K562 (cell line): ENCODE measurements at regions not wholly inside any gene's neighbourhood (a gene's known extent, or its start where the extent isn't known, plus 50 kb on each side); places are given as distances from the start of the nearest gene placed in this dataset.

Experiments
- ATAC-seq: fragments of 200-7000 bp; cut with Tn5 transposase; 3 replicates; pipeline ENCODE4 v1.9.1; 2020; ENCODE audit warnings: moderate library complexity
- BruUV-seq: library from RNA; stranded (reverse); fragments of 400-500 nt; replicated peaks from 2 replicates; lab custom pipeline; 2021; lab: Mats Ljungman, UMichigan
- CTCF ChIA-PET: fragments of 300-600 bp; formaldehyde crosslinking; extraction: SDS; loops from one replicate; lab custom pipeline; 2021; ENCODE audit warnings: low intra/inter-chr PET ratio; lab: Yijun Ruan, JAX
- POLR2A ChIA-PET: fragments of 300-600, 350-650 bp; sonication (Branson Sonifier 250); formaldehyde crosslinking; extraction: SDS; loops from one replicate; lab custom pipeline; 2021; ENCODE audit warnings: antibody characterized with exemption, inconsistent platforms; lab: Yijun Ruan, JAX
- DNase-seq, 4 experiments: peaks; one replicate each; pipeline versions ENCODE4 v3.0.0 to v3.0.0-alpha.2; 2011 to 2018; ENCODE audit warnings: low spot score in 3 of 4, mixed read lengths in 3 of 4; ENCODE audit errors: extremely low read depth in 1 of 4
- FAIRE-seq: peaks from 2 replicates; lab custom pipeline; 2011; peaks lifted over from hg19 to GRCh38; lab: Jason Lieb, UNC
- H2AFZ ChIP-seq: 2 replicates; pipeline ENCODE4 v1.6.0; 2011; ENCODE audit warnings: low read depth, low read length, control low read depth, inconsistent platforms
- H3K27ac ChIP-seq: fragments of 200-600 bp; 3 replicates; pipeline ENCODE4 v1.8.0; 2011; ENCODE audit warnings: low read depth, mild to moderate bottlenecking, control low read depth, inconsistent platforms, low read length, moderate library complexity, mixed read lengths; ENCODE audit errors: extremely low read depth
- H3K27me3 ChIP-seq, 2 experiments: fragments of 300-600 bp in 1 of 2; 2 replicates in 1 of 2; 3 replicates in 1 of 2; pipeline versions ENCODE4 v1.6.0 to v1.8.0; 2011; ENCODE audit warnings: inconsistent platforms in 2 of 2, low read length in 2 of 2, mild to moderate bottlenecking in 1 of 2, mixed read lengths in 1 of 2, moderate library complexity in 1 of 2; ENCODE audit not compliant: control insufficient read depth in 2 of 2, insufficient read depth in 2 of 2
- H3K36me3 ChIP-seq: fragments of 300-600 bp; 3 replicates; pipeline ENCODE4 v1.8.0; 2011; ENCODE audit warnings: mild to moderate bottlenecking, low read length, inconsistent platforms; ENCODE audit not compliant: control insufficient read depth, insufficient read depth
- H3K4me1 ChIP-seq, 2 experiments: fragments of 200-600 bp in 1 of 2; replicated peaks in 1 of 2; 2 replicates in 1 of 2; 3 replicates in 1 of 2; pipeline versions ENCODE4 v1.5.1 to v1.8.0; 2011; ENCODE audit warnings: inconsistent platforms in 2 of 2, low read length in 2 of 2, mild to moderate bottlenecking in 1 of 2, mixed read lengths in 1 of 2, moderate library complexity in 1 of 2; ENCODE audit not compliant: control insufficient read depth in 2 of 2, insufficient read depth in 2 of 2
- H3K4me2 ChIP-seq: 2 replicates; pipeline ENCODE4 v1.6.1; 2011; ENCODE audit warnings: low read length, control low read depth, inconsistent platforms, mixed read lengths; ENCODE audit not compliant: insufficient read depth
- H3K4me3 ChIP-seq: fragments of 200-600 bp; sonication (generic), shearing (Covaris generic); 2 replicates; pipeline ENCODE4 v1.5.1; 2016; ENCODE audit warnings: control low read depth, inconsistent platforms
- H3K79me2 ChIP-seq: fragments of 200-600 bp; 3 replicates; pipeline ENCODE4 v1.8.0; 2011; ENCODE audit warnings: low read length, inconsistent platforms; ENCODE audit not compliant: control insufficient read depth, insufficient read depth
- H3K9ac ChIP-seq, 2 experiments: 2 replicates each; pipeline versions ENCODE4 v1.6.0 to v1.6.1; 2011; ENCODE audit warnings: low read depth in 2 of 2, low read length in 2 of 2, control low read depth in 1 of 2, inconsistent platforms in 1 of 2, mild to moderate bottlenecking in 1 of 2, mixed read lengths in 1 of 2; ENCODE audit not compliant: insufficient read depth in 1 of 2
- H3K9me1 ChIP-seq: one replicate; pipeline ENCODE4 v1.6.0; 2011; ENCODE audit warnings: inconsistent platforms, mild to moderate bottlenecking, low read length, moderate library complexity; ENCODE audit not compliant: control insufficient read depth, insufficient read depth
- H3K9me3 ChIP-seq: replicated peaks from 2 replicates; pipeline ENCODE4 v1.5.1; 2011; ENCODE audit warnings: low read depth, low read length, inconsistent platforms; ENCODE audit not compliant: control insufficient read depth, insufficient read depth
- H4K20me1 ChIP-seq: replicated peaks from 2 replicates; pipeline ENCODE4 v1.6.1; 2011; ENCODE audit warnings: low read length, inconsistent platforms, mixed read lengths; ENCODE audit not compliant: control insufficient read depth, insufficient read depth
- HMGN3 ChIP-seq: IDR thresholded peaks from 2 replicates; pipeline ENCODE4 v1.6.1; 2011; ENCODE audit warnings: borderline replicate concordance, low read depth, mild to moderate bottlenecking, mixed read lengths, low read length; ENCODE audit not compliant: insufficient read length; ENCODE audit errors: extremely low read depth
- KLF10 ChIP-seq: fragments of 250-450 bp; sonication (Bioruptor Pico); IDR thresholded peaks from 2 replicates; pipeline ENCODE4 v1.6.1; 2021; ENCODE audit warnings: matching md5 sums
- SAFB ChIP-seq: fragments of 200-400 bp; formaldehyde crosslinking; IDR thresholded peaks from 2 replicates; pipeline ENCODE4 v1.6.1; 2017; ENCODE audit warnings: low read depth, low read length, borderline replicate concordance
- STAT5B ChIP-seq: fragments of 250-450 bp; sonication (Bioruptor Pico); IDR thresholded peaks from 2 replicates; pipeline ENCODE4 v1.8.0; 2021; ENCODE audit warnings: mild to moderate bottlenecking, inconsistent platforms
- ZNF165 ChIP-seq: fragments of 250-450 bp; sonication (Bioruptor Pico); IDR thresholded peaks from 2 replicates; pipeline ENCODE4 v1.4.0; 2020; ENCODE audit warnings: borderline replicate concordance
- WGBS: fragments of 100-300 bp; shearing (Covaris generic); methylation state at CpG from one replicate; pipeline ENCODE4 v1.1.6; 2016; ENCODE audit warnings: low coverage, mixed read lengths; ENCODE audit not compliant: insufficient coverage; ENCODE audit errors: missing lambda C conversion rate; 5-methylcytosine and 5-hydroxymethylcytosine counted together
- in situ Hi-C: fragments of 300-500 bp; cut with MboI; formaldehyde crosslinking; loops from 4 replicates; pipeline ENCODE4 v1.15.0; 2018; ENCODE audit warnings: inconsistent platforms, mixed read lengths
- intact Hi-C: fragments of 100-400 bp; cut with micrococcal nuclease; formaldehyde crosslinking; loops from 2 replicates; pipeline ENCODE4 v1.14.2; 2022

- TF ChIP-seq ZNF165 (CRISPR knock-in tag): no peak
- TF ChIP-seq, all 486 proteins: peak for 0
- Histone ChIP-seq H3K4me2 (no peak overlapping the region), H3K27ac (no peak overlapping the region), H3K4me3 (no peak overlapping the region), H3K4me1 (no peaks in the 10 kb centered on the region), H3K9me1 (no peaks in the 10 kb centered on the region), H3K36me3 (no peaks in the 10 kb centered on the region), H3K9me3 (no peaks in the 10 kb centered on the region), H3K27me3 (peaks cover 0 to 8% of the 10 kb centered on the region in 2 experiments; a peak in 1 of 5 replicates), H4K20me1 (no peaks in the 10 kb centered on the region), H2AFZ (no peak overlapping the region), H3K9ac (no peak overlapping the region), H3K79me2 (no peaks in the 10 kb centered on the region)
- in situ Hi-C loops (no loop called here), intact Hi-C loops (no loop called here)
- DNase-seq: no peak
- no TSS peak for BruUV-seq
- WGBS: 0% methylated on average over 2 of the region's 2 CpGs
- ATAC-seq: no peak
- CTCF ChIA-PET: no interaction called here
- no peak for FAIRE-seq
- POLR2A ChIA-PET: no interaction called here
These were observed 134.5 kb downstream of the ADAMTS15 start for GRCh38 chr11:130582981-130583380.

GRCh38 chr11:130583801-130584211 lies 135.4 kb downstream of the ADAMTS15 start:
- no peak for DNase-seq
- H3K4me2 ChIP-seq: no peak overlapping the region
- TF ChIP-seq STAT5B (no peak), SAFB (no peak), KLF10 (CRISPR knock-in tag) (no peak), HMGN3 (no peak)
- FAIRE-seq: no peak
- no peak overlapping the region for H2AFZ ChIP-seq
- WGBS: 0% methylated on average over 4 of the region's 4 CpGs
- H3K9me1 ChIP-seq: no peaks in the 10 kb centered on the region
- BruUV-seq: no TSS peak
- POLR2A ChIA-PET: no interaction called here
- no peaks in the 10 kb centered on the region for H4K20me1 ChIP-seq
- no peak overlapping the region for H3K27ac ChIP-seq
- CTCF ChIA-PET: no interaction called here
- H3K4me3 ChIP-seq: no peak overlapping the region
- no peaks in the 10 kb centered on the region for H3K79me2 ChIP-seq
- ATAC-seq: no peak
- H3K27me3 ChIP-seq: peaks cover 0 to 8% of the 10 kb centered on the region in 2 experiments; a peak in 1 of 5 replicates
- no peak overlapping the region for H3K9ac ChIP-seq
- no peaks in the 10 kb centered on the region for H3K36me3 ChIP-seq
- intact Hi-C loops: no loop called here
- H3K9me3 ChIP-seq: no peaks in the 10 kb centered on the region
- H3K4me1 ChIP-seq: no peaks in the 10 kb centered on the region
- in situ Hi-C loops: no loop called here
